Occipital lobe (tissue), 1 donor: ENCODE measurements at regions not wholly inside any gene's neighbourhood (a gene's known extent, or its start where the extent isn't known, plus 50 kb on each side); places are given as distances from the start of the nearest gene placed in this dataset.
"Not testable (repeated sequence)": the region's sequence is repeated elsewhere in the genome, so short reads cannot be mapped to it uniquely, and the experiment has no call there.

Experiments used
- DNase-seq: peaks from one replicate; lab custom pipeline; 2025; lab: John Stamatoyannopoulos, UW

DNA sequence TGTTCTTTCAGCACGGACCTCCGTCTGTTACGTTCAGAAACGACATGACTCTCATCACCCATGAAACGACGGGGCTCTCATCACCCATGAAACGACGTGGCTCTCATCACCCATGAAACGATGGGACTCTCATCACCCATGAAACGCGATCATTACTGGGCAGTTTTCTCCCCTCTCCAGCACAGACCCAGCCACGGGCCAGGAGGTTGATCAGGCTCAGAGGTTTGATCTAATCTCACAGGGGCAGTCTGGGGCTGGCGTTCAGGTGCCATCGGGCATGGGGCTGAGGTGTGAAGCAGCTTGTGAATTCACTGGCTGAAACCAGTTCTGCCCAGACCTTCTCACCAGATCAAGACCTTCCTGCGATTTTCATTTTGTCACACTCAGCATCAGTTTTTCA, 296.4 kb downstream of the NDUFA10 start:
- DNase-seq: no peak

DNA sequence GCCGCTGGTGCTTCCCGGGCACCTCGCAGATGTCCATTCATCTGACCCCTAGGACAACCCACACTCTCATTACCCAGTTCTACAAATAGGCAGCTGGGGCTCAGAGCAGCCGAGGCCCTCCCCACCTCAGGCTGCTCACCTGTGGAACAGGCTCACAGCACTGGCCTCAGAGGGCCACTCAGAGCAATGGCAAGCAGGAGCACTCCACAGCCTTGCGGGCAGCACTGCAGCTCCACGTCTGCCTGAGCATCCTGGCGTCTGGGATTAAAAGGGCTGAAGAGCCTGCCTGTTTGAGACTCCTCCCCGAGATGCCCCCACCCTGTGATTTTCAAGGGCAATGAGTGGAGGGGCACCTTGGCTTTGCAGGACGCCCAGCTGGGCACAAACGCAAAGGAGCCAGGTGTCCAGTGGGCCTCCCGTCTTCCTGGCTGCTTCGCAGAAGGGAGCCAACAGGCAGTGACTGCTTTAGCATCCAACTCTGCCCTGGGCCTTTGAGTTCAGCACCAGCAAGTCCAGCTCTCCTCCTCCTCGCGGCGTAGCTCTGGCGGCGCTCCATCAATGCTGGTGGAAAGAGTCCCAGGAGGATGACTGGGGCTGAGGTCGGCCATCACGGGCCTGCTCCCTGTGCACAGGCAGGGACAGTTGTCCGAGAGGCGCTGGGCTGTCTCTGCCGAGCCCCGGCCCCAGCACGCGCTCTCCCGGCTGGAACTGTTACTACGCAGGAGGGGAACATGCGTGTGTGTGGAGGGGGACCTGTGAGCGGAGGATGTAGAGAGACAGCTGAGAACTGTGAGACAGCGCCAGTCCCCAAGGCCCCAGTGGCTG, 297.2 kb downstream of the NDUFA10 start:
- DNase-seq: no peak

DNA sequence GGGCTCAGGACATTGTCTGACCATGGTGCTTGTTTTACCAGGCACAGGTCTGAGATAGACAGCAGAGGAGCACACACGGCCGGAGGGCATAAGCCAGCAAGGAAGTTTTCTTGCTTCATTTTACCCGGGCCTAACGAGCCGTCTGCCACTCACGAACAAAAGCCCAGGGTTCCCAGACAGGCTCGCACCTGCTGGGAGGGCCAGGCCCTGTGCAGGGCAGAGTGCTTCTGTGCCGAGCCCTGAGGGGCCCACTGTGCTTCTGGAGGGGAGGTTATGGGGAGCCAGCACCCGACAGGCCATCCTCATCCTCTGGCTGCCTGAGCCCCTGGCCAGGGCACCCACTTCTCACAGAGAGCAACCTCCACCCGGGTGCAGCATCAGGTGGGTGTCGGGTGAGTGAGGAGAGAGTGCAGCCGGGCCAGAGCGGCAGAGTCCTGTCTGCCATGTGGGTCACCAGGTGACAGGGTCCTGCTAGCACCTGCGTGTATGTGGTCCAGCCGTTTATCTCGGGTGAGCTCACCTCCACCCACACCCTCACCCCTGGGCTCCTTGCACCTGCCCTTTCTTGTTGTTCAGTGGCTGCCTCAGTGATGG, 297.9 kb downstream of the NDUFA10 start:
- DNase-seq: no peak

DNA sequence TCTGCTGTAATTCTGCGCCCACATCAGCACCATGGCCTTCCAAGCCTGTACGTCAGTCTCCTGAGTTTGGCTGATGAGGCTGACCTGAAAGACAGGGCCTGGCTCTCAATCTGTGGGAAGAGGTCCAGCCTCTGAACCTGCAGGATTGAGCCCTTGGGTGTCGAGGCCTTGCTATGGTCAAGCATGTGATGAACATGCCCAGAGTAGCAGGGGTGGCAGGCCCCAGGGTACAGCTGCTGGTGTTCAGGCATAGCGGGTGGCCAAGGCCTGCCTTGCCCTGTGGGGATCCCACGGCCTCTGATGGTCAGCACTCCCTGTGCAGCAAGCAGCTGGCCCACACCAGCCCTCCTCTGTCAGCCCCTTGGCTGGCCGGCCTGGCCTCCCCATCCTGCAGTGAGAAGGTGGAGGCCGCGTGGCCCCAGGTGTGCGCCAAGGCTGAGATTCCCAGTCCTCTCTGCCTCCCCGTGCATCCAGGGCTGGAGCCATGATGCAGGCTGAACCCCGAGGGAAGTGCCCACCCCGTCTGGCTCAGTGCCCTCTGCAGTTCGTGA, 298.4 kb downstream of the NDUFA10 start:
- no peak for DNase-seq

DNA sequence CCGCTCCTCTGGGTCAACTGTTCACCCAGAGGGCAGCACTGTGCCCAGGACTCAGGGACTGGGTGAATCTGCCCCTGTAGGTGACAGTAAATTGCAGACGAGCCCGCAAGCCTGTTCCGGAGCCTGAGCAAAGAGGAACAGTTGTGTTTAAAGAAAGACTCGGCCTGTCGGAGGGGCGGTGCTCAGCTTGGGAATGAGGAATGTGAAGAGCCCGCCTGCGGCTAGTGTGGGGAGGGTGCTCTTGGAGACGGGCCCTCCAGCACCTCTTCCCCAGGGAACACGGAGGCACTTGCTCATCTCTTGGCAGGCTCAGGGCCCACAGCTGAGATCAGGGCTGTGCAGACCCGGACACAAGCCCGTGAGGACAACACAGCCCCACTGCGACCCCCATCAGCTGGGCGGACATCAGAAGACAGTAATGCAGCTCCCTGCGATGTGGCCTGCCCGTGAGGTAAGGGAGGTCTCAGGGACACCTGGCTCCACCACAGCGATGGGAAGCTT, 299.0 kb downstream of the NDUFA10 start:
- no peak for DNase-seq

DNA sequence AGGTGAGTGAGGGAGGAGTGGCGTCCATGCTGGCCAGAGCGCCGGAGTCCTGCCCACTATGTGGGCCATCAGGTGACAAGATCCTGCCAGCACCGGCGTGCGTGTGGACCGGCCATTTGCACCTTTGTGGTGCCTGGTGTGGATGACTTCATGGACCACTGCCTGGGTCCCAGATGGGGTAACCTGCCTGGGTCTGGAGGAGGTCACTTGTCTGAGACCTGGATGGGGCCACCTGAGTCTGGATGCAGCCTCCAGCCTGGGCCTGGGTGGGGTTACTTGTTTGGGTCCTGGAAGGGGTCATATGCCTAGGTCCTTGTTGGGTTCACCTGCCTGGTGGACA, 299.6 kb downstream of the NDUFA10 start:
- no peak for DNase-seq

DNA sequence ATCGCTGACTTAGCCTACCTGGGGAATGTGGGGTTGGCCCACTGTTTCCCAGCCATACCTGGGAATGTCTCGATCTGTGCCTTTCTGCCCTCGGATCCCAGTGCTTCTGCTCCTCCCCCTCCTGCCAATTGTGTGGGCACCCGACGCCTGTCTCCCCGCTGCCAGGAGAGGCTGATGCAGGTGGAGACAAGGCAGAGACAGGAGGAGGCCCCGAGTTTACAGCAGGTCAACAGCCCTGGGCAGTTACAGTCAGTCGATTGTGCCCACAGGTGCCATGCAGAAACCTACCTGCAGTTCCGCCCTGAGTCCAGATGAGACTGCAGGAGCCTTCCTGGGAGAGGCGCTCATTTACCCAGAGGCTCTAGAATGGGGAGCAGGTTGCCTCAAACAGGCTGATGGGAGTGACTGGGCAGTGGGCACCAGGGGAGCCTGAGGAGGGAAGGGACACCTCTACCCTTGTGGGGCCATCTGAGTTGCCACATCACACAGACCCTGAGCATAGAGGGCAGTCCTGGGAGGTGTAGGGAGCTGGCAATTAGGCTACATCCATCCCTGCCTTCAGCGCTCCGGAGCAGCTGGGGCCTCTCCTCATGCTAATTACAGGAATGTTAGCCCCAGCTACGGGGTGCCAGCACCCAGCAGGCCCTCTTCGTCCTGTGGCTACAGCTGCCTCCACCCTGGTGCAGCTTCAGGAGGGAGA, 300.1 kb downstream of the NDUFA10 start:
- DNase-seq: no peak

DNA sequence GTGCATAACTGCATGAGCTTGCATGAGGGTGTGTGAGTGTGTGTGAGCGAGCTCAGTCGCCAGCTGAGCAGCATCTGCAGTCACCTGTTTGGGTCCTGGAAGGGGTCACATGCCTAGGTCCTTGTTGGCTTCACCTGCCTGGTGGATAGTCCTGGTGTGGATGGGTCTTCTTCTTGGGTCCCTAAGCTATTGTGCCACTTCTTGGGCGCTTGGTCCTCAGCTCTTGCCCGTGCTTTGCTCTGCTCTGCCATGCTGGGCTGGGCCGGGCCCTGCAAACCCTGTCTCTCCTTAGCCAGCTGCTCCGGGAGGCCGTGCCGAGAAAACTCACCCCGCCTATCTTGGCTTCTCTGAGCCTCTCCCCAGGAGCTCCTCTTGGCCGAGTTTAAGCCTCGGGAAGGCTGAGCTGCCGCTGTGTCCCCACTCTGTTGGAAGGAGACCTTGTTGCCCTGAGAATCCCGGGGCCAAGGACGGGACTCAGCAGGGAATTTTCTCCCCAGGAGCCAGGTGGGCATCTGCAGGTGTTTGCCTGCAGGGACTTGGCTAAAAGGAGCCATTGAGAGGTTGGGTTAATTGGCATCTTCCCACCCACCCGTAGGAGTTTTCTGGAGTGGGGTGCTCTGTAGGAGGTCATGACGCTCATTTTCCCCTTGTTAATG, 300.8 kb downstream of the NDUFA10 start:
- DNase-seq: no peak

DNA sequence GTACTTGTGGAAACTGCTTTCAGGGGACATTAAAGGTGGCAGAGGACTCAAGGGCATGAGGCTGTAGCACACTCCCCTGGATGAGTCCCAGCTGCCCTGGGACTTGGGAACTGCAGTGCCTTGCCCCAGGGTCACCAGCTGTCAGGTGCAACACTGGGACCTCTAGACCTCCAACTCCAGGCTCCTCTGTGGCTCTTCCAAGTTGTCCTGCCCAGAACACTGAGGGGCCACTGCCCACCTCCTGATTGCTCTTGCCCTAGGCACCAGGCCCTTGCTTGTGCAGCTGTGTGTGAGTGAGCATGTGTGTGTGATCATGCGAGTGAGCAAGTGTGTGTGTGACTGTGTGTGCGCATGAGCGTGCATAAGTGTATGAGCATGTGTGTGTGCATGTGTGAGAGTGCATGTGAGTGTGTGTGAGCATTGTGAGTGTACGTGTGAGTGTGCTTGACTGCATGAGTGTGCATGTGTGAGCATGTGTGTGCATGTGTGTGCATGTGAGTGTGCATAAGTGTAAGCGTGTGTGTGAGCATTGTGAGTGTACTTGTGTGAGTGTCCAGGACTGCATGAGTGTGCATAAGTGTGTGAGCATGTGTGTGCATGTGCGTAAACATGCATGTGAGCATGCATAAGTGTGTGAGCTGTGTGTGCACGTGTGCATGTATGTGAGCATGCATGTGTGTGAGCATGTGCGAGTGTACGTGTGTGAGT, 301.5 kb downstream of the NDUFA10 start:
- no peak for DNase-seq

DNA sequence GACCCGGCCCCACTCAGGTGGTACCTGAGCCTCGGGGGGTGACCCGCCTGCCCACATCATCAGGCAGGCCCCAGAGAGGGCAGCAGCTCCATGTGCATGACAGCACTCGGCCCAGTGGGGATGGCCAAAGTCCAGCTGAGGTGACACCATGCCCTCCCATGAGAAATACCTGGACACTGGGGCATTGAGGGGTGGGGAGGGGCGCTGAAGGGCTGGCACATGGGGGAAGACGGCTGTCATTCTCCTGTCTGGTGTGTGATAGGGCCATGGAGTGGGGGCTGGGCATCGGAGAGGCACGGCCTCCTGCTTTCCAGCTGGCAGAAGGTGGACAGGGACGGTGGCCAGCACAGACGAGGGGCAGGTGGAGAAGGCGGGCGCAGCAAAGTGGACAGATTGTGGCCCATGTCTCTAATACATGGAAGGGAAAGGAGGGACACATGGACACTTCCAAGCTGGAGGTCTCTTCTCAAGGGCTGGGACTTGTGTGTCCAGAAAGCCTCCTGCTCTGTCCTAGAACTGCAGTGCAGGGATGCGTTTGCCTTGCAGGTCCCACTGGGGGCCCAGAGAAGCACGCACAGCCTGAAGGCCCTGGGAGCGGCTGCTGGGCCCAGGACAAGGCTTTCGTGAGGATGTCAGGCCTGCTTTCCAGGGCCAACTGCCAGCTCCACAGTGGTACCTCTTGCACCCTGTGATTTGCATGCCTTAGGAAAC, 302.2 kb downstream of the NDUFA10 start:
- no peak for DNase-seq

DNA sequence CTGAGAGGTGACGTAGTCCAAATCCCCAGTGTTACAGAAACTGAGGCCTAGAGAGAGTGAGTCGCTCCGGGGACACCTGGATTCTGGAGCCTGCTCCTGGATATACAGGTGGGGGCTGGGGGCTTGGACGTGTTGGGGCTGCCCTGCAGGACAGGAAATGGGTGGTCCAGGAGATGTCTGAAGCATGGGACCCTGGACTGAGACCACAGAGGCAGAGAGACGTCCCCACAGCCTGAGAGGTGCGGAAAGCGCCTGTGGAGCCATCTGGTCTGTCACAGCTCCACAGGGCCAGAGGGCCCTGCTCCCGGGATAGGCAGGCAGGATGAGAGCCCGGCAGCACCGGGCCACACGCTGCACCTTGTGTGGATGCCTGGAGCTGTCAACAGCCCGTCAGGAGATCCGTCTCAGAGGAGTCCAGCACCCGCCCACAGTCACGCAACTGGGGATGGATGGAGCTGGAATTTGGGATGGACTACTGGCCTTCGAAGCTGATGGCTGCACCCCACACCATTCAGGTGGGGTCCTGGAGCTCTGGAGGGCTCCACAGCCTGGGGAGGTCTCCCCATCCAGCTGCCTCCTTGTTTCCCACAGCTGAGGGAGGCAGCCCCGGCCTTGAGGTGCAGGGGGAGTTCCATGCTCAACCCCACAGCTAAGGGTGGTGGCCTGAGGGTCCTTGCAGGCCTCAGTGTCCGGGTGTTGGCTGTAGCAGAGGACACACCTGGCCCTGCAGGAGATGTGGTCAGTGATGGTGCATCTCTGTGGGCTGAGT, 303.0 kb downstream of the NDUFA10 start:
- DNase-seq: no peak

DNA sequence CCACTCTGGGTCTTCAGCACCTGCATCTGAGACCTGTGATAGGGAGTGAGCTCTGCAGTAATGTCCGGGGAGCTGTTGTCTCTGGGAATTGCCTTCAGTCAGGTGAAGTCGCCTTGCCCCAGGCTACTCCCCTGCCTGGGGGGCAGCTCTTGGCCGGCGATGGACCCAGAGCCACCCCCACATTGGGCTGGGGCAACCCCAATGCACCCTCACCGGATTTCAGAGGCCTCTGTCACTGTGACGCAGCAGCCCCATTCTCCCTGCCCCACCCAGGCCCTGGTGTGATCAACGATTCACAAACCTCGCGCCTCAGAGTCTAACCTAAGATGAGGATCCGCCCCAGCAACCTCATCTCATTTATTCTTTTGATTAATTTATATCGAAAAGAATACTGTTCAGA, 303.6 kb downstream of the NDUFA10 start:
- no peak for DNase-seq

DNA sequence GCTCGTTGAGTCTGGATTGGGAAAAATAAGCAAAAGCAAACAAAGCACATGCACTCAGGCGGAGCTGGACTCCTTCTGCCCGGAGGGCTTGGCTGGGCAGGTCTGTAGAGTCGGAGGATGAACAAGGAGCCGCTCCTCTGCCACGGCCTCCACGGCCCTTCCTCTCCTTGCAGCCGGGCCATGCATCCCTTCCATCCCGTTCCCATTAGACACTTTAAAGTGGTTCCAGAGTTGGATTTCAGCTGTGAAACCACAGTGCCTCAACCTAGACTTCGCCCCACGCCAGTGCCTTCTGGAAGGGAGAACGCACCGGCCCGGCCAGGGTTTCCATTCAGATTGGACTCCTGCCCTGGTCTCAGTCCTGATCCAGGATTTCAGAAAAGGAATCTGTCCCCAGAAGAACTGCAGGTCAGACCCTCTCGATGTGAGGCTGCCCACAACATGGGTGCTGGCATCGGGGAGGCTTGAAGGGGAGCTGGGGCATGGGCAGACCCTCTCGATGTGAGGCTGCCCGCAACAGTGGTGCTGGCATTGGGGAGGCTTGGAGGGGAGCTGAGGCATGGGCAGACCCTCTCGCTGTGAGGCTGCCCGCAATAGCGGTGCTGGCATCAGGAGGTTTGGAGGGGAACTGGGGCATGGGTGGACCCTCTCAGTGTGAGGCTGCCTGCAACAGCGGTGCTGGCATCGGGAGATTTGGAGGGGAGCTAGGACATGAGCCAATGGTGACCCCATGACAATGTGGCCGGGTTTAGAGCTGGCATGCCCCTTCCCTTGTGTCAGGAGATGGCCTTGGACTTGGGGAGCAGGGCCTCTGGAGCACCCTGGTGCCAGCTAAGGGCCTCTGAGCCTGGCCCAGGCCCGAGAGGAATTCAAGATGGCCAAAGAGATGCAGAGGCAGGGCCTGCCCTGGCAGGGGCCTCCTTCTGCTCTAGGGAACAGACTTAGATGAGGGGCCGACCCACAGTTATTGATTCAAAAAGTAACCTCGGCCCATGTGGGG, 304.5 kb downstream of the NDUFA10 start:
- no peak for DNase-seq

DNA sequence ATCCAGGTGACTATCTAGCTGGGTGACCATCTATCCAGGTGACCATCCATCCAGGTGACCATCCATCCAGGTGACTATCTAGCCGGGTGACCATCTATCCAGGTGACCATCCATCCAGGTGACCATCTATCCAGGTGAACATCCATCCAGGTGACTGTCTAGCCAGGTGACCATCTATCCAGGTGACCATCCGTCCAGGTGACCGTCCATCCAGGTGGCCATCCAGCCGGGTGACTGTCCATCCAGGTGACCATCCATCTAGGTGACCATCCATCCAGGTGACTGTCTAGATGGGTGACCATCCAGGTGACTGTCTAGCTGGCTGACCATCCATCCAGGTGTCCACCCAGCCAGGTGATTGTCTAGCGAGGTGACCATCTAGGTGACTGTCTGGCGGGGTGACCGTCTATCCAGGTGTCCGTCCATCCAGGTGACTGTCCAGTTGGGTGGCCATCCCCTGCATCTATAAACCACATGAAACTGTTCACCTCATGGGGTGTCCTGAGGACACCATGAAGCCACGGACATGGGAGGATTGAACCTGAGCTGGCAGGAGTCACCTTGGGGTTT, 305.3 kb downstream of the NDUFA10 start:
- no peak for DNase-seq

DNA sequence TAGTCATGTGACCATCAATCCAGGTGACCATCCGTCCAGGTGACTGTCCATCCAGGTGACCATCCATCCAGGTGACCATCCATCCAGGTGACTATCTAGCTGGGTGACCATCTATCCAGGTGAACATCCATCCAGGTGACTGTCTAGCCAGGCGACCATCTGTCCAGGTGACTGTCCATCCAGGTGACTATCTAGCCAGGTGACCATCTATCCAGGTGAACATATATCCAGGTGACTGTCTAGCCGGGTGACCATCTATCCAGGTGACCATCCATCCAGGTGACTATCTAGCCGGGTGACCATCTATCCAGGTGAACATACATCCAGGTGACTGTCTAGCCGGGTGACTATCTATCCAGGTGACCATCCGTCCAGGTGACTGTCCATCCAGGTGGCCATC, 306.2 kb downstream of the NDUFA10 start:
- DNase-seq: not testable (repeated sequence)

DNA sequence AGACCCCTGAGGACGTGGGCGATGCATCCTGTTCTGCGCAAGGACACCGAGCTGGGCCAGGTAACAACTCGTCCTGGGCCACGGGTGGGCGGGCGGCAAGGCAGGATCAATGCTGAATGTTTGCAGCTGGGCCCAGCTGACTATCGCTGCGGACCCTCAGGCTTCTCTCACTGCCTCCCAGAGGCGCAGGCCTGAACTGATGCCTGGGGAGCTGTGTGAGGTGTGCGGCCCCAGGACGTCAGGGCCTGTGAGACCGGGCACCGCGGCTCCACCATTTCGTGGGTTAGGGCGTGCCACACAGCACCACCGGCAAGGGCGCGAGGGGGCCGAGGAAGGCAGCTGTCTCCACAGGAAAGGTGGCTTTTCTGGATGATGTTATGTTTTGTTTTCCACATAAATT, 307.4 kb downstream of the NDUFA10 start:
- no peak for DNase-seq

DNA sequence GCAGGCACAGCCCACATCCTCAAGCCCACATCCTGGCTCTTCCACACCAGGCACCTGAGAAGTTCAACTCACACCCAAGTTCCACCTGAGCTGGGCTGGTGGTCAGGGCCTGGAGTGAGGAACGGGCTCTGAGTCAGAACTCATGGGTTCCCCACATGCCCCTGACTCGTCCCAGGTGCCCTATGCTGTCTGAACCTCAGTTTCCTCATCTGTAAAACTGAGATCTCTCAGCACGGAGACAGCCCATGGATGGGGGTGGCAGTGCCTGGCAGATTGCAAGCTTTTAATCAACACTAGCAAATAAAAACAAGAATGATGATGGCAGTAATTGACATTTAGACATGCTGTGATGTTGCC, 307.8 kb downstream of the NDUFA10 start:
- DNase-seq: no peak
